Retinal pigment epithelial cell (primary cell): ENCODE measurements at regions not wholly inside any gene's neighbourhood (a gene's known extent, or its start where the extent isn't known, plus 50 kb on each side); places are given as distances from the start of the nearest gene placed in this dataset.

Experiments
- DNase-seq: peaks from one replicate; pipeline ENCODE4 v3.0.0-alpha.2; 2010; ENCODE audit warnings: low read depth
- H3K4me3 ChIP-seq: 2 replicates; pipeline ENCODE4 v1.5.1; 2011; ENCODE audit warnings: mild to moderate bottlenecking, low read length, control low read depth, moderate library complexity
- CTCF ChIP-seq: conservative IDR thresholded peaks from 2 replicates; pipeline ENCODE4 v1.5.1; 2011; ENCODE audit warnings: low read depth, low read length, control low read depth, inconsistent platforms

- H3K4me3 ChIP-seq, result no peak overlapping the region
- DNase-seq, result no peak
- no peak for TF ChIP-seq CTCF
Observed at GRCh38 chr21:27083144-27083543, 116.3 kb upstream of the ADAMTS5 start.

- no peak overlapping the region for H3K4me3 ChIP-seq
- no peak for TF ChIP-seq CTCF
- DNase-seq, result no peak
Observed at GRCh38 chr21:27082431-27083010, 115.6 kb upstream of the ADAMTS5 start.

- no peak for DNase-seq
- H3K4me3 ChIP-seq, result no peak overlapping the region
- no peak for TF ChIP-seq CTCF
Observed at GRCh38 chr21:27079636-27080240, 112.8 kb upstream of the ADAMTS5 start.

- H3K4me3 ChIP-seq, result no peak overlapping the region
- TF ChIP-seq CTCF, result no peak
- no peak for DNase-seq
Observed at GRCh38 chr21:27078915-27079314, 112.0 kb upstream of the ADAMTS5 start.

GRCh38 chr21:27077501-27077900 lies 110.6 kb upstream of the ADAMTS5 start:
- H3K4me3 ChIP-seq, result no peak overlapping the region
- no peak for TF ChIP-seq CTCF
- DNase-seq, result no peak

GRCh38 chr21:27076025-27076424 lies 109.1 kb upstream of the ADAMTS5 start:
- no peak for DNase-seq
- no peak overlapping the region for H3K4me3 ChIP-seq
- no peak for TF ChIP-seq CTCF
